Epithelial cell of proximal tubule (primary cell): ENCODE measurements at regions not wholly inside any gene's neighbourhood (a gene's known extent, or its start where the extent isn't known, plus 50 kb on each side); places are given as distances from the start of the nearest gene placed in this dataset.

Experiments
- DNase-seq: peaks from one replicate; pipeline ENCODE4 v3.0.0-alpha.2; 2011; ENCODE audit warnings: low read depth
- H3K4me3 ChIP-seq: 2 replicates; pipeline ENCODE4 v1.5.1; 2011; ENCODE audit warnings: low read depth, mild to moderate bottlenecking, low read length
- TF ChIP-seq, protein P1 (sequence below): conservative IDR thresholded peaks from 2 replicates; pipeline ENCODE4 v1.5.1; 2012; ENCODE audit warnings: low read depth, mild to moderate bottlenecking, low read length

DNA sequence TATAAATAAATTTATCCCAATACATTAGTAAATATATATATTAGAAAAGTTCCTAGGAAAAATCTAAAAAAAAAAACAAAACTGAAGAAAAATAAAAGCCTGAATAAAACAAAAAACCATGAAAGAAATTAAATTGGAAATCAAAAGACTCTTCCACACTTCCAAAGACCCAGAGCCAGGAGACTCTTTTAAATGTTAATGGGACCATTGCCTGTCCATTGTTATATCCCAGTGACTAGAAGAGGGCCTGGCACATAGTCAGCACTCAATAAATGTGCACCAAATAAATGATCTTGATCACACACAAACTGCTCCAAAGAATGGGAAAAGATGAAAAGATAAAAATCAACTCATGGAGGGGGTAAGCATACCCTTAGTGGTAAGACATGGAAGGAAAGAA, 51.3 kb upstream of the CLDN18 start:
- no peak for DNase-seq
- TF ChIP-seq, protein P1, sequence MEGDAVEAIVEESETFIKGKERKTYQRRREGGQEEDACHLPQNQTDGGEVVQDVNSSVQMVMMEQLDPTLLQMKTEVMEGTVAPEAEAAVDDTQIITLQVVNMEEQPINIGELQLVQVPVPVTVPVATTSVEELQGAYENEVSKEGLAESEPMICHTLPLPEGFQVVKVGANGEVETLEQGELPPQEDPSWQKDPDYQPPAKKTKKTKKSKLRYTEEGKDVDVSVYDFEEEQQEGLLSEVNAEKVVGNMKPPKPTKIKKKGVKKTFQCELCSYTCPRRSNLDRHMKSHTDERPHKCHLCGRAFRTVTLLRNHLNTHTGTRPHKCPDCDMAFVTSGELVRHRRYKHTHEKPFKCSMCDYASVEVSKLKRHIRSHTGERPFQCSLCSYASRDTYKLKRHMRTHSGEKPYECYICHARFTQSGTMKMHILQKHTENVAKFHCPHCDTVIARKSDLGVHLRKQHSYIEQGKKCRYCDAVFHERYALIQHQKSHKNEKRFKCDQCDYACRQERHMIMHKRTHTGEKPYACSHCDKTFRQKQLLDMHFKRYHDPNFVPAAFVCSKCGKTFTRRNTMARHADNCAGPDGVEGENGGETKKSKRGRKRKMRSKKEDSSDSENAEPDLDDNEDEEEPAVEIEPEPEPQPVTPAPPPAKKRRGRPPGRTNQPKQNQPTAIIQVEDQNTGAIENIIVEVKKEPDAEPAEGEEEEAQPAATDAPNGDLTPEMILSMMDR = no peak
- H3K4me3 ChIP-seq = no peak overlapping the region
